Astrocyte (in vitro differentiated cells and primary cell): ENCODE measurements at regions not wholly inside any gene's neighbourhood (a gene's known extent, or its start where the extent isn't known, plus 50 kb on each side); places are given as distances from the start of the nearest gene placed in this dataset.

Source experiments
- CTCF ChIP-seq: IDR thresholded peaks from 2 replicates; pipeline ENCODE4 v1.5.1; 2011; ENCODE audit warnings: low read depth, mild to moderate bottlenecking, inconsistent platforms, low read length, moderate library complexity; ENCODE audit not compliant: insufficient read depth
- EZH2 ChIP-seq: IDR thresholded peaks from 2 replicates; pipeline ENCODE4 v1.6.1; 2012; ENCODE audit warnings: mild to moderate bottlenecking, low read length, inconsistent platforms; ENCODE audit not compliant: insufficient read depth

GRCh38 chr1:172905452-172905851 lies 145.3 kb downstream of the TNFSF18 start:
- no peak for TF ChIP-seq CTCF
- TF ChIP-seq EZH2: no peak
